HTR-8/SVneo (cell line): ENCODE measurements at regions not wholly inside any gene's neighbourhood (a gene's known extent, or its start where the extent isn't known, plus 50 kb on each side); places are given as distances from the start of the nearest gene placed in this dataset.

Source experiments
- DNase-seq: peaks from one replicate; pipeline ENCODE4 v3.0.0; 2011; ENCODE audit warnings: low spot score, mixed read lengths; ENCODE audit not compliant: insufficient read length
- FAIRE-seq: peaks from 2 replicates; lab custom pipeline; 2011; peaks lifted over from hg19 to GRCh38; lab: Jason Lieb, UNC

- DNase-seq (no peak), FAIRE-seq (no peak)
These were observed 237.5 kb downstream of the EPHA4 start for GRCh38 chr2:221334481-221335218.

GRCh38 chr2:221335219-221335752 is 236.8 kb downstream of the EPHA4 start:
- DNase-seq: no peak
- FAIRE-seq: no peak

- DNase-seq (no peak), FAIRE-seq (no peak)
These were observed 235.1 kb downstream of the EPHA4 start for GRCh38 chr2:221336967-221337366.

GRCh38 chr2:221337957-221338685 is 234.0 kb downstream of the EPHA4 start:
- DNase-seq (no peak), FAIRE-seq (no peak)

- no peak for FAIRE-seq
- no peak for DNase-seq
These were observed 229.7 kb downstream of the EPHA4 start for GRCh38 chr2:221342388-221342787.

- no peak for DNase-seq
- FAIRE-seq: no peak
These were observed 228.6 kb downstream of the EPHA4 start for GRCh38 chr2:221343524-221343923.

- no peak for DNase-seq
- FAIRE-seq: no peak
These were observed 226.6 kb downstream of the EPHA4 start for GRCh38 chr2:221345516-221345915.

- DNase-seq (no peak), FAIRE-seq (no peak)
These were observed 225.7 kb downstream of the EPHA4 start for GRCh38 chr2:221346411-221346810.

GRCh38 chr2:221347471-221347870 is 224.6 kb downstream of the EPHA4 start:
- no peak for DNase-seq
- no peak for FAIRE-seq

- FAIRE-seq: no peak
- DNase-seq: no peak
These were observed 221.5 kb downstream of the EPHA4 start for GRCh38 chr2:221350616-221351015.

GRCh38 chr2:221353201-221353600 is 218.9 kb downstream of the EPHA4 start:
- DNase-seq (no peak), FAIRE-seq (no peak)

- DNase-seq (no peak), FAIRE-seq (no peak)
These were observed 211.8 kb downstream of the EPHA4 start for GRCh38 chr2:221360312-221360711.

GRCh38 chr2:221360742-221361141 is 211.4 kb downstream of the EPHA4 start:
- FAIRE-seq (no peak), DNase-seq (no peak)

GRCh38 chr2:221361633-221362032 is 210.5 kb downstream of the EPHA4 start:
- no peak for DNase-seq
- FAIRE-seq: no peak

- FAIRE-seq (no peak), DNase-seq (no peak)
These were observed 207.4 kb downstream of the EPHA4 start for GRCh38 chr2:221364672-221365071.
